RKO (cell line): ENCODE measurements at regions not wholly inside any gene's neighbourhood (a gene's known extent, or its start where the extent isn't known, plus 50 kb on each side); places are given as distances from the start of the nearest gene placed in this dataset.
"Not testable (repeated sequence)": the region's sequence is repeated elsewhere in the genome, so short reads cannot be mapped to it uniquely, and the experiment has no call there.

Experiments
- DNase-seq: peaks from one replicate; pipeline ENCODE4 v3.0.0-alpha.2; 2016; ENCODE audit warnings: low spot score

DNA sequence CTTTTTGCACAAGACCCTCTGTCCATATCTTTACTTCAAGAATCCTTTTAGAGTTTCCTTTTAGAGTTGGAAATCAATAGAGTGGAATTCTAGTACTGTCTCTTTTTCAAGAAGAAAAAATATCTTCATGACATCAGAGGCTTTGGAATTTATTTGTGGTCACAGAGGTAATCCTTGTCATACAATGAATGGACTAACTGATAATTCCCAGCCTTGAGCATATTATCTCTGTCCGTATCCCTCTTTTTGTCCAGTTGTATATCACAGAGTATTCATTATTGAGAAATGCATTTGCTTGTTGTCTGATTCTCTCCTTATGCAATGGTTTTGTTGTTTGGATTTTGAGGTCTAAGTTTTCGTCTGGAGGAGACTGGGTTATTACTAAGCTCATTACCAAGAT lies 82.0 kb upstream of the HAPLN1 start:
- DNase-seq, result no peak

DNA sequence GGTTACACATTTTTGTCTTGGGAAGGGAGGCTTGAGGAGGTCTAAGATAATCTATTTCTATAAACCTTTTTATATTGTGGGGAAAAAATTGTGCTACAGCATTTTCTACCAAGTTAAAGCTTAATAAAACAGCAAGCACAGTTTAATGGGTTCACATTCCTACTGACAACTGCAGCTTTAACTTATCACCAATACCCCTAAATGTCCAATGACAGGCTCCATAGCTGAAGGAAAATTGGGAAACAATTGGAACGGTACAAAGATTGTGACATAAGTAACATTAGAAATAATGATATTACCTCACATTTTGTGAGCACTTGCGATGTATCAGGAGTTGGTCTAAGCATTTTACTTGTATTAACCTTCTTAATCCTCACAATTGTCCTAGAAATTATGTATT lies 79.5 kb upstream of the HAPLN1 start:
- DNase-seq, result no peak

DNA sequence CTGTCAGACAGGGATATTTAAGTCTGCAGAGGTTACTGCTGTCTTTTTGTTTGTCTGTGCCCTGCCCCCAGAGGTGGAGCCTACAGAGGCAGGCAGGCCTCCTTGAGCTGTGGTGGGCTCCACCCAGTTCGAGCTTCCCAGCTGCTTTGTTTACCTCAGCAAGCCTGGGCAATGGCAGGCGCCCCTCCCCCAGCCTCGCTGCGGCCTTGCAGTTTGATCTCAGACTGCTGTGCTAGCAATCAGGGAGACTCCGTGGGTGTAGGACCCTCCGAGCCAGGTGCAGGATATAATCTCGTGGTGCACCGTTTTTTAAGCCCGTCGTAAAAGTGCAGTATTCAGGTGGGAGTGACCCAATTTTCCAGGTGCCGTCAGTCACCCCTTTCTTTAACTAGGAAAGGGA lies 78.4 kb upstream of the HAPLN1 start:
- not testable (repeated sequence) for DNase-seq

DNA sequence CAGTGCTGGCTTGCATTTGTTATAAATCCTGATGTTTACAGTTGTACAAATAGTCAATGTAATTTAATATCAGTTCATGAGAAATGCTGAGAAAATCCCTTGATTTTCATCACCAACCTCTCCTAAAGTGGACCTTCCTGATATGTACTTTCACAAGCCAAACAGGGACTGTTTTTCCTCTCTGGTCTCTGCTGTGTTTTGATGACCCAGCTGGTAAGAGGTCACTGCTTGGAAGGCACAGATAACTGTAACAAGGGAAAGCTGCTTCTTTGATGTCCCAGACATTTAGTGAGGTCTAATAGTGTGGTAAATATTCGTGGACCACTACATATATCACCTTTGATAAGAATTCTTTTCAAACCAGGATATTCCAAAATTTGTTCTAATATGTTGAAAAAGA lies 68.7 kb upstream of the HAPLN1 start:
- DNase-seq, result no peak

DNA sequence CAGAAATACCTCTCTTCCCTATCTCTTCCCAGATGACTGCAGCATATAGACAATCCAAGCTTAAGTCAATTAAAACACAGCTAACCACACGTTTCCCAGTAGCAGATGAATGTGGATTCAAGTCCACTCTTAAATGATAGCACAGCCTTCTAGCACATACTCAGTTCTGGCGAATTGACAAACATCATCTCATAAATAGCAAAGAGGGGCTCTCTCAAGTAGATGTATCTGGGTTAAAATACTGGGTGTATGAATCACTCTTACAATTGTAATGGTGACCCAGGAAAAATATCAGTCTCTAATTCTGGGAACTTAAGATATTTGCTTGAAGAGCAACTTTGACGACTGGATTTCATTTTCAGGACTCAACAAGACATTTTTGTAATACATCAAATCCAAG lies 67.0 kb upstream of the HAPLN1 start:
- no peak for DNase-seq

DNA sequence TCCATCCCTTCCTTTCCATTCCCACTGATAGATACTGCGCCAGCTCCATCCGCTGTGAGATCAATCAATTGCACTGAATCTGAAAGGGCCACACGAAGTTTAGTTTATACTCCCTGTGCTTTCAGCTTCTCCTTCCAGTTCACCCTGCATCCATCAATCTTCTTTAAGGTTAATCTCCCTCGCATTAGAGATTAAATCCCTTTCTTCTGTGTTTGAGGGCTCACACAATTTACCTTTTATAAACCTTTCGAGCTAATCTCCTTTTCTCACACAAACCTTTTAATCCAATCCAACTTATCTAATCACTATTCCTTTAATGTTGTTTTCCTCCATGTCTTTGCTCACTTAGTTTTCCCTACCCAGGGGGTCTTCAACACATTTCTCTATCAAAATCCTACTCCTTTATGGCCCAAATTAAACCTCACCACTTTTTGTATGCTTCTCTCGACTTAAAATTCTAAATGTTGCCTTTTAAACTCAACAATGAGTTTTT lies 64.6 kb upstream of the HAPLN1 start:
- DNase-seq, result no peak

DNA sequence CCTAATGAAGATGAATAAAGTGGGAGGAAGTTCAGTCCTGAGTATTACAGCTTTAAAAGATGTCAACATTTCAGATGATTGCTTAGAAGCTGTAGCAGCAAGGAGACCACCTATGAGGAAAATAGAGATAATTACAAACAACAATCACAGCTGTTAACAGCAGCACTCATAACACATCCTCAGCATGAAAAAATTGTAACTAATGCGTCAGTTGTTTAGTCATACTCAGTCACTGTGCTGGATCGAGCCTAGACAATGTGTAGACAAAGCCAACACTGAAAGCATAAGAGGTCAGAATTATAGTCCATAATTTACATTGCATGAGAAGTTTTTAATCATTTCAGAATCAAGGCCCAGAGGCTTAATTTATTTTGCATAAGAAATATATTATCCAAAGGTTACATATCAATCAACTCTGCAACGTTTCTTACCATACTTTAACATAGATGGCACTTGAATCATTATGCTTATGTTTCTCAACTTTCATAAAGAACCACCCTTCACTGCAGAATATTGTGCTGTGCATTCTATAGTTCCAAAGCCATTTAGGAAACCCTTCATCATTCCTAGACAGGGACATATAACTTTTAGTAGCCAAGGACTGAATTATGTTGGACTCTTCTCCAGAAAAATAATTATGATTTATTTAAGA lies 60.2 kb upstream of the HAPLN1 start:
- peak; percentile 53 for DNase-seq

DNA sequence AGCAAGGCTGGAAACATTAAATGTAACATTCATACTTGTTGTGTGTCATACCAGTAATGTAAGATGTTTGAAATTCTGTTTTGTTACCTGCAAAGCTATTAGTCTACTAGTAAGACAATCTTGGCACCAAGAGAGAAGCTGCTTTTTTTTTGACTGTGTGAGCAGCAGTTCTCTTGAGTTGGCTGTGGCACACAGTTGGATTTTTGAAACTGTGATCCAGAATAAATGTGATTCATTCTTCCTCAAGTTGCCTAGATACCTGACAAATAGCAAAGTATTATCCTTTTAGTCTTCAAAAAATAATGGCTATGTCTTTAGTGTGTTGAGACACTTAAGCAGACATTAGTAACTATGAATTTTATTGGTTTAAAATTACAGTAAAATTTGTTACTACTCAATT lies 57.2 kb upstream of the HAPLN1 start:
- no peak for DNase-seq

DNA sequence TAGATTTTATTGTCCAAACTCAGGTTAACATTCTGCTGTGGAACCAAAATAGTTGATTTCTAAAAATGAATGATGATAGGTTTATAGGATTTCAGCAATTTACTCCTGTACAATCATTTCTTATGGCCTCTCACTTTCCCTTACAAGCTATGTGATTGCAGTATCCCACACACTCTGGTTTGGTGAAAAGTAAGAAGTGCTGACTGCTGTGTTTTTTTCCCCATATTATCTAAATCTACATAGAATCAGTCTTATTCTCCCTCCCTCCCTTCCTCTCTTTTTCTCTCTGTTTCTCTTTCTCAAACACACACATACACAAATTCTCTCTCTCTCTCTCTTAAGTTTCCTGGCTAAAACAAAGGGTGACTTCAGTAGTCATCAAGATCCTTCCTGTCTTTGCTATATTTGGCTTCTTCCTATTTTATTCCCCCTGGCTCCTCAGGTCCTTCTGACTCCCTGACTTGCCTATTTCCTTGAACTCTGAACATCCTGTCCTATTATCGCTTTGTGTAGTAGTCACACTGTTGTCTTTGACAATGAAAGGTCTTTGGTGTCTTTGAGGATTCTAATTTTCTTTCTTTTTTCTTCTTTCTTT lies 55.9 kb upstream of the HAPLN1 start:
- DNase-seq, result no peak
